A549 (cell line): ENCODE measurements at regions not wholly inside any gene's neighbourhood (a gene's known extent, or its start where the extent isn't known, plus 50 kb on each side); places are given as distances from the start of the nearest gene placed in this dataset.

Experiments
- CBX2 ChIP-seq: fragments of 200-600 bp; sonication (generic); IDR thresholded peaks from 2 replicates; pipeline ENCODE4 v1.6.1; 2016; ENCODE audit warnings: low read depth, mild to moderate bottlenecking, borderline replicate concordance
- CTCF ChIP-seq: fragments of >200 bp; sonication (Bioruptor Twin); formaldehyde crosslinking; IDR thresholded peaks from 3 replicates; pipeline ENCODE4 v1.5.1; 2016
- EP300 ChIP-seq, 2 experiments: fragments of >200 bp; sonication (Bioruptor Twin); formaldehyde crosslinking; IDR thresholded peaks; 2 replicates in 1 of 2; 3 replicates in 1 of 2; pipeline ENCODE4 v1.6.1; 2016 to 2017
- HDAC2 ChIP-seq: fragments of 200-600 bp; sonication (generic); IDR thresholded peaks from 2 replicates; pipeline ENCODE4 v1.6.1; 2016
- HOXB13 ChIP-seq: fragments of 250-450 bp; sonication (Bioruptor Pico); IDR thresholded peaks from 2 replicates; pipeline ENCODE4 v1.5.0; 2020; ENCODE audit warnings: low read depth, mild to moderate bottlenecking, moderate library complexity
- MAX ChIP-seq: IDR thresholded peaks from 2 replicates; pipeline ENCODE4 v1.6.1; 2012
- NR3C1 ChIP-seq: fragments of >200 bp; sonication (Bioruptor Twin); formaldehyde crosslinking; IDR thresholded peaks from 3 replicates; pipeline ENCODE4 v1.6.1; 2017
- PHF8 ChIP-seq: fragments of 200-600 bp; sonication (generic); IDR thresholded peaks from 2 replicates; pipeline ENCODE4 v1.6.1; 2016; ENCODE audit warnings: low read depth, mild to moderate bottlenecking, antibody characterized with exemption, moderate library complexity, borderline replicate concordance
- POLR2A ChIP-seq: IDR thresholded peaks from 2 replicates; pipeline ENCODE4 v1.6.1; 2012; ENCODE audit warnings: mild to moderate bottlenecking, low read length
- POLR2AphosphoS2 ChIP-seq: conservative IDR thresholded peaks from 2 replicates; pipeline ENCODE4 v1.6.1; 2012; ENCODE audit warnings: low read length, improper control_type of control experiment, inconsistent platforms
- RAD21 ChIP-seq, 2 experiments: fragments of >200 bp in 1 of 2; sonication (Bioruptor Twin) in 1 of 2; formaldehyde crosslinking in 1 of 2; IDR thresholded peaks in 1 of 2; conservative IDR thresholded peaks in 1 of 2; 2 replicates in 1 of 2; 3 replicates in 1 of 2; pipeline ENCODE4 v1.6.1; 2012 to 2018; ENCODE audit warnings: inconsistent platforms in 1 of 2
- RCOR1 ChIP-seq: fragments of 150-350 bp; IDR thresholded peaks from 2 replicates; pipeline ENCODE4 v1.6.1; 2014; ENCODE audit warnings: antibody characterized with exemption, low read length, low read depth
- REST ChIP-seq: fragments of 200-600 bp; sonication (generic); IDR thresholded peaks from 2 replicates; pipeline ENCODE4 v1.6.1; 2016; ENCODE audit warnings: antibody characterized with exemption, mild to moderate bottlenecking, moderate library complexity
- RFX5 ChIP-seq: fragments of 450-650 bp; IDR thresholded peaks from 2 replicates; pipeline ENCODE4 v1.7.1; 2014; ENCODE audit warnings: antibody characterized with exemption, mild to moderate bottlenecking, moderate library complexity

- TF ChIP-seq POLR2A (no peak), CBX2 (no peak), HDAC2 (no peak), NR3C1 (no peak), CTCF (no peak), PHF8 (no peak), RFX5 (no peak), RCOR1 (no peak), MAX (no peak), RAD21 (conservative IDR thresholded peaks at IDR 0.05 in 1 of 2, IDR thresholded peaks at IDR 0.05 in 1 of 2) (no peak), POLR2AphosphoS2 (no peak), REST (no peak), EP300 (IDR thresholded peaks at IDR 0.05) (no peak), HOXB13 (CRISPR knock-in tag) (no peak)
Measured at GRCh38 chr1:228911225-228912210, 176.2 kb downstream of the RHOU start.
